ENCODE measurements at regions not wholly inside any gene's neighbourhood (a gene's known extent, or its start where the extent isn't known, plus 50 kb on each side); places are given as distances from the start of the nearest gene placed in this dataset.

- DNase-seq: no peak
These were observed 363.3 kb upstream of the CDH4 start for GRCh38 chr20:60888771-60889170.

GRCh38 chr20:60892095-60892813 is 359.8 kb upstream of the CDH4 start:
- no peak for DNase-seq

GRCh38 chr20:60894091-60894490 is 358.0 kb upstream of the CDH4 start:
- DNase-seq: no peak

- no peak for DNase-seq
These were observed 356.5 kb upstream of the CDH4 start for GRCh38 chr20:60895363-60896079.

GRCh38 chr20:60897976-60898375 is 354.1 kb upstream of the CDH4 start:
- DNase-seq: no peak

- no peak for DNase-seq
These were observed 352.7 kb upstream of the CDH4 start for GRCh38 chr20:60899320-60899719.

- DNase-seq: no peak
These were observed 351.4 kb upstream of the CDH4 start for GRCh38 chr20:60900618-60901017.

- DNase-seq: no peak
These were observed 350.2 kb upstream of the CDH4 start for GRCh38 chr20:60901831-60902230.

GRCh38 chr20:60903325-60903971 is 348.6 kb upstream of the CDH4 start:
- no peak for DNase-seq

- no peak for DNase-seq
These were observed 347.3 kb upstream of the CDH4 start for GRCh38 chr20:60904730-60905129.

- DNase-seq: no peak
These were observed 346.1 kb upstream of the CDH4 start for GRCh38 chr20:60905919-60906318.

- no peak for DNase-seq
These were observed 345.5 kb upstream of the CDH4 start for GRCh38 chr20:60906555-60906954.

- DNase-seq: no peak
These were observed 338.8 kb upstream of the CDH4 start for GRCh38 chr20:60913298-60913697.

GRCh38 chr20:60921022-60921622 is 330.9 kb upstream of the CDH4 start:
- no peak for DNase-seq

- DNase-seq: no peak
These were observed 325.2 kb upstream of the CDH4 start for GRCh38 chr20:60926831-60927230.

- no peak for DNase-seq
These were observed 323.7 kb upstream of the CDH4 start for GRCh38 chr20:60928341-60928740.

GRCh38 chr20:60930023-60930790 is 321.9 kb upstream of the CDH4 start:
- no peak for DNase-seq

- no peak for DNase-seq
These were observed 320.4 kb upstream of the CDH4 start for GRCh38 chr20:60931696-60932095.

- no peak for DNase-seq
These were observed 317.3 kb upstream of the CDH4 start for GRCh38 chr20:60934724-60935123.

- no peak for DNase-seq
These were observed 316.1 kb upstream of the CDH4 start for GRCh38 chr20:60935971-60936370.

- no peak for DNase-seq
These were observed 314.5 kb upstream of the CDH4 start for GRCh38 chr20:60937585-60937984.

- no peak for DNase-seq
These were observed 310.7 kb upstream of the CDH4 start for GRCh38 chr20:60941379-60941778.

- no peak for DNase-seq
These were observed 304.2 kb upstream of the CDH4 start for GRCh38 chr20:60947819-60948218.

Measured in activated CD4-positive, CD25-positive, alpha-beta regulatory T cell (primary cell).